Right atrium auricular region (tissue), 2 donors: ENCODE measurements at regions not wholly inside any gene's neighbourhood (a gene's known extent, or its start where the extent isn't known, plus 50 kb on each side); places are given as distances from the start of the nearest gene placed in this dataset.

Experiments used
- DNase-seq: peaks from one replicate; pipeline ENCODE4 v3.0.0-alpha.2; 2019; ENCODE audit warnings: low spot score
- H3K27ac ChIP-seq, 2 donors: fragments of 200-600 bp; sonication (generic); 1 replicate in 1 of 2; 2 replicates in 1 of 2; pipeline ENCODE4 v1.5.1; 2016 to 2019
- H3K27me3 ChIP-seq, 2 donors: fragments of 200-600 bp; sonication (generic); one replicate each; pipeline versions ENCODE4 v1.5.1 to v1.6.0; 2017 to 2019
- H3K36me3 ChIP-seq: fragments of 200-600 bp; sonication (generic); one replicate; pipeline ENCODE4 v1.5.1; 2016
- H3K4me1 ChIP-seq, 2 donors: fragments of 200-600 bp; sonication (generic); one replicate each; pipeline versions ENCODE4 v1.5.1 to v1.6.0; 2017 to 2019
- H3K4me3 ChIP-seq, 2 donors: fragments of 200-600 bp; sonication (generic); 1 replicate in 1 of 2; 2 replicates in 1 of 2; pipeline ENCODE4 v1.5.1; 2017 to 2019; ENCODE audit warnings: mild to moderate bottlenecking in 1 of 2, moderate library complexity in 1 of 2
- H3K9me3 ChIP-seq, 2 donors: fragments of 200-600 bp; sonication (generic); one replicate each; pipeline ENCODE4 v1.5.1; 2019
- CTCF ChIP-seq, 2 donors: fragments of 200-600 bp; sonication (generic); IDR thresholded peaks; one replicate each; pipeline ENCODE4 v1.5.1; 2019; ENCODE audit warnings: antibody characterized with exemption in 2 of 2

- H3K27ac ChIP-seq = no peak overlapping the region
- H3K27me3 ChIP-seq = no peaks in the 10 kb centered on the region
- no peak overlapping the region for H3K4me3 ChIP-seq
- TF ChIP-seq CTCF (IDR thresholded peaks at IDR 0.05) = no peak
- DNase-seq = no peak
- H3K4me1 ChIP-seq = no peaks in the 10 kb centered on the region
- peaks cover 0 to 9% of the 10 kb centered on the region in 2 donors for H3K9me3 ChIP-seq
- H3K36me3 ChIP-seq = no peaks in the 10 kb centered on the region
These were observed 356.6 kb upstream of the SULF2 start for GRCh38 chr20:48141660-48142515.

- no peak for DNase-seq
- Histone ChIP-seq H3K4me1 (no peaks in the 10 kb centered on the region), H3K27ac (no peak overlapping the region), H3K27me3 (no peaks in the 10 kb centered on the region), H3K4me3 (no peak overlapping the region), H3K36me3 (no peaks in the 10 kb centered on the region), H3K9me3 (peaks cover 0 to 9% of the 10 kb centered on the region in 2 donors)
- no peak for TF ChIP-seq CTCF (IDR thresholded peaks at IDR 0.05)
These were observed 354.2 kb upstream of the SULF2 start for GRCh38 chr20:48139262-48140041.

GRCh38 chr20:48132834-48133233 lies 347.6 kb upstream of the SULF2 start:
- Histone ChIP-seq H3K36me3 (no peaks in the 10 kb centered on the region), H3K27ac (no peak overlapping the region), H3K9me3 (peaks cover 0 to 20% of the 10 kb centered on the region in 2 donors), H3K27me3 (no peaks in the 10 kb centered on the region), H3K4me1 (no peaks in the 10 kb centered on the region), H3K4me3 (no peak overlapping the region)
- TF ChIP-seq CTCF (IDR thresholded peaks at IDR 0.05) = no peak
- no peak for DNase-seq

- H3K36me3 ChIP-seq = no peaks in the 10 kb centered on the region
- no peak overlapping the region for H3K4me3 ChIP-seq
- DNase-seq = no peak
- H3K4me1 ChIP-seq = no peaks in the 10 kb centered on the region
- H3K27me3 ChIP-seq = no peaks in the 10 kb centered on the region
- no peak overlapping the region for H3K27ac ChIP-seq
- peaks cover 0 to 20% of the 10 kb centered on the region in 2 donors for H3K9me3 ChIP-seq
- TF ChIP-seq CTCF (IDR thresholded peaks at IDR 0.05) = no peak
These were observed 346.3 kb upstream of the SULF2 start for GRCh38 chr20:48131581-48131980.

GRCh38 chr20:48129345-48129942 lies 344.2 kb upstream of the SULF2 start:
- TF ChIP-seq CTCF (IDR thresholded peaks at IDR 0.05) = no peak
- H3K9me3 ChIP-seq = peaks cover 0 to 20% of the 10 kb centered on the region in 2 donors
- H3K36me3 ChIP-seq = no peaks in the 10 kb centered on the region
- no peaks in the 10 kb centered on the region for H3K27me3 ChIP-seq
- no peaks in the 10 kb centered on the region for H3K4me1 ChIP-seq
- no peak overlapping the region for H3K4me3 ChIP-seq
- H3K27ac ChIP-seq = no peak overlapping the region
- no peak for DNase-seq
